ENCODE measurements at regions not wholly inside any gene's neighbourhood (a gene's known extent, or its start where the extent isn't known, plus 50 kb on each side); places are given as distances from the start of the nearest gene placed in this dataset.

DNA sequence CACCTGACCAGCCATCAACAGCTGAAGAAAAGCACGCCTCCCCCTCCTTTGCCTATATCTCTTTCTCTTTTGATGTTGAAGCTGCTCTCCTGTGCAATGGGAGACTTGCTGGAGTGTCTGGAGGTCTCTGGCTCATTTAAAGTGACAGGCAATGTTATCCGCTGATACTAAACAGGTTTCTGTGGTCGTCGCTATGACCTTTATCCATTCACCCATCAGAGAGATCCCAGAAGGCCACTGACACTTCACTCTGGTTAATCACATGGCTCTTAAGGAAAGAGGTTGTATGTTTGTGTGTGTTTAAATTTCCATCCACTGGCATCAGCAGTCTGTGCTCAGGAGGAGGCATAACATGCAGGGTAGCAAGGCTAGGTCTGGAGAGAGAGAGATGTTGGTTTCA lies 277.3 kb downstream of the MTX2 start:
- H3K36me3 ChIP-seq (ENCODE audit: control insufficient read depth, insufficient read depth, low read length), result no peaks in the 10 kb centered on the region
- in situ Hi-C loops (cut with HindIII; ENCODE audit: low pct_unique_long_range_greater_than_20kb, low sequenced_read_pairs), result no loop called here
- no peak for ATAC-seq
- H3K4me3 ChIP-seq (ENCODE audit: low read depth in 2 of 2, low read length in 2 of 2), result no peak overlapping the region
- no peak overlapping the region for H3K27ac ChIP-seq (ENCODE audit: low read length)
- TF ChIP-seq SIN3A (IDR thresholded peaks at IDR 0.05; ENCODE audit: borderline replicate concordance, insufficient read depth, low read depth, low read length) (no peak), POLR2AphosphoS5 (IDR thresholded peaks at IDR 0.05; ENCODE audit: low read depth, low read length) (no peak), TCF7L2 (IDR thresholded peaks at IDR 0.05; ENCODE audit: low read depth, low read length) (no peak)
- TF ChIP-seq, protein P1, sequence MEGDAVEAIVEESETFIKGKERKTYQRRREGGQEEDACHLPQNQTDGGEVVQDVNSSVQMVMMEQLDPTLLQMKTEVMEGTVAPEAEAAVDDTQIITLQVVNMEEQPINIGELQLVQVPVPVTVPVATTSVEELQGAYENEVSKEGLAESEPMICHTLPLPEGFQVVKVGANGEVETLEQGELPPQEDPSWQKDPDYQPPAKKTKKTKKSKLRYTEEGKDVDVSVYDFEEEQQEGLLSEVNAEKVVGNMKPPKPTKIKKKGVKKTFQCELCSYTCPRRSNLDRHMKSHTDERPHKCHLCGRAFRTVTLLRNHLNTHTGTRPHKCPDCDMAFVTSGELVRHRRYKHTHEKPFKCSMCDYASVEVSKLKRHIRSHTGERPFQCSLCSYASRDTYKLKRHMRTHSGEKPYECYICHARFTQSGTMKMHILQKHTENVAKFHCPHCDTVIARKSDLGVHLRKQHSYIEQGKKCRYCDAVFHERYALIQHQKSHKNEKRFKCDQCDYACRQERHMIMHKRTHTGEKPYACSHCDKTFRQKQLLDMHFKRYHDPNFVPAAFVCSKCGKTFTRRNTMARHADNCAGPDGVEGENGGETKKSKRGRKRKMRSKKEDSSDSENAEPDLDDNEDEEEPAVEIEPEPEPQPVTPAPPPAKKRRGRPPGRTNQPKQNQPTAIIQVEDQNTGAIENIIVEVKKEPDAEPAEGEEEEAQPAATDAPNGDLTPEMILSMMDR (IDR thresholded peaks at IDR 0.05), result no peak
- TF ChIP-seq, protein P2, sequence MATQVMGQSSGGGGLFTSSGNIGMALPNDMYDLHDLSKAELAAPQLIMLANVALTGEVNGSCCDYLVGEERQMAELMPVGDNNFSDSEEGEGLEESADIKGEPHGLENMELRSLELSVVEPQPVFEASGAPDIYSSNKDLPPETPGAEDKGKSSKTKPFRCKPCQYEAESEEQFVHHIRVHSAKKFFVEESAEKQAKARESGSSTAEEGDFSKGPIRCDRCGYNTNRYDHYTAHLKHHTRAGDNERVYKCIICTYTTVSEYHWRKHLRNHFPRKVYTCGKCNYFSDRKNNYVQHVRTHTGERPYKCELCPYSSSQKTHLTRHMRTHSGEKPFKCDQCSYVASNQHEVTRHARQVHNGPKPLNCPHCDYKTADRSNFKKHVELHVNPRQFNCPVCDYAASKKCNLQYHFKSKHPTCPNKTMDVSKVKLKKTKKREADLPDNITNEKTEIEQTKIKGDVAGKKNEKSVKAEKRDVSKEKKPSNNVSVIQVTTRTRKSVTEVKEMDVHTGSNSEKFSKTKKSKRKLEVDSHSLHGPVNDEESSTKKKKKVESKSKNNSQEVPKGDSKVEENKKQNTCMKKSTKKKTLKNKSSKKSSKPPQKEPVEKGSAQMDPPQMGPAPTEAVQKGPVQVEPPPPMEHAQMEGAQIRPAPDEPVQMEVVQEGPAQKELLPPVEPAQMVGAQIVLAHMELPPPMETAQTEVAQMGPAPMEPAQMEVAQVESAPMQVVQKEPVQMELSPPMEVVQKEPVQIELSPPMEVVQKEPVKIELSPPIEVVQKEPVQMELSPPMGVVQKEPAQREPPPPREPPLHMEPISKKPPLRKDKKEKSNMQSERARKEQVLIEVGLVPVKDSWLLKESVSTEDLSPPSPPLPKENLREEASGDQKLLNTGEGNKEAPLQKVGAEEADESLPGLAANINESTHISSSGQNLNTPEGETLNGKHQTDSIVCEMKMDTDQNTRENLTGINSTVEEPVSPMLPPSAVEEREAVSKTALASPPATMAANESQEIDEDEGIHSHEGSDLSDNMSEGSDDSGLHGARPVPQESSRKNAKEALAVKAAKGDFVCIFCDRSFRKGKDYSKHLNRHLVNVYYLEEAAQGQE (IDR thresholded peaks at IDR 0.05; ENCODE audit: insufficient read depth in 1 of 2, low read depth in 2 of 2, low read length in 1 of 2), result no peak
- ChIA-PET CTCF (no interaction called here), POLR2A (no interaction called here)
- intact Hi-C loops (cut with micrococcal nuclease; ENCODE audit: unreplicated experiment), result no loop called here
- no peaks in the 10 kb centered on the region for H3K9me3 ChIP-seq (ENCODE audit: control insufficient read depth, insufficient read depth, low read depth, low read length)
- BruUV-seq (replicated peaks), result no TSS peak
- DNase-seq (ENCODE audit: low read depth, low spot score), result no peak
- no peaks in the 10 kb centered on the region for H3K4me1 ChIP-seq (ENCODE audit: control insufficient read depth, insufficient read depth, low read length)
- no peaks in the 10 kb centered on the region for H3K27me3 ChIP-seq (ENCODE audit: control insufficient read depth, insufficient read depth, low read length)

DNA sequence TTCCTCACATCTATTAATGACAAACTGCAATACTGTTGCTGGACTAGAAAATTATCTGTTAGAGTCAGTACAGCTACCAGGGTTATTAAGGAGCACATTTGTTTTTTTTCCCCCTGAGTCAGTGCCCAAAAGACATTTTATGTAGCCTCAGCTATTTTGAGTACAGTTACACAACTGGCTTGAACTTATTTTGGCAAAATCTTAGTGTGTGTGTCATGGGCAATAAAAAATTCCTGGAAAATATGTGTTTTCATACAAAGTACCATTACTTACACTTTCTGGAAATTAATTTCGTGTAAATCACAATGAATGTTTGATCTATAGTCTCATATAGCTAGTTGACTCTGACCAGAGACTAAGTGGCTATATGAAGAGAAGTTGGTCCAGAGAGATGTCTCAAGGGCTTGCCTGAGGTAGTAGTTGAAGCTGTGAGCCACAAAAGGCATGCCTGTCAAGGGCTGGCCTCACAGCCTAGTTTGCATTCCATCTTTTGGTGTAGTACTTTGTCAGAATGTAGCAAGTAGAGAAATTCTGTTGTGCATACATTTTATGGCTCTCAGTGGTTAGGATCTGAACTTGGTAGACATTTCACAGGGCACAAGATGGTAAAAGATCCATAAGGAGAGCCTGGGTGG lies 283.4 kb downstream of the MTX2 start:
- H3K9me3 ChIP-seq (ENCODE audit: control insufficient read depth, insufficient read depth, low read depth, low read length), result no peaks in the 10 kb centered on the region
- H3K27me3 ChIP-seq (ENCODE audit: control insufficient read depth, insufficient read depth, low read length), result no peaks in the 10 kb centered on the region
- intact Hi-C loops (cut with micrococcal nuclease; ENCODE audit: unreplicated experiment) (loop anchor here (2.0 to 5.0 kb wide), 2 partner anchors 85 to 418 kb away; no protein-coding TSS in a partner anchor), in situ Hi-C loops (cut with HindIII; ENCODE audit: low pct_unique_long_range_greater_than_20kb, low sequenced_read_pairs) (no loop called here)
- H3K27ac ChIP-seq (ENCODE audit: low read length), result no peak overlapping the region
- no peaks in the 10 kb centered on the region for H3K36me3 ChIP-seq (ENCODE audit: control insufficient read depth, insufficient read depth, low read length)
- TF ChIP-seq, protein P1 (IDR thresholded peaks at IDR 0.05), result no peak
- no peak for TF ChIP-seq TCF7L2 (IDR thresholded peaks at IDR 0.05; ENCODE audit: low read depth, low read length)
- TF ChIP-seq, protein P2 (IDR thresholded peaks at IDR 0.05; ENCODE audit: insufficient read depth in 1 of 2, low read depth in 2 of 2, low read length in 1 of 2), result no peak
- TF ChIP-seq SIN3A (IDR thresholded peaks at IDR 0.05; ENCODE audit: borderline replicate concordance, insufficient read depth, low read depth, low read length), result no peak
- TF ChIP-seq POLR2AphosphoS5 (IDR thresholded peaks at IDR 0.05; ENCODE audit: low read depth, low read length), result no peak
- ChIA-PET POLR2A (interaction anchor here (0.5 kb wide), 1 partner anchor 108 kb away, joined by 3 read pairs; no protein-coding TSS in a partner anchor), CTCF (interaction anchor here (0.6 kb wide), 1 partner anchor 424 kb away, joined by 3 read pairs; no protein-coding TSS in a partner anchor)
- no peak for DNase-seq (ENCODE audit: low read depth, low spot score)
- BruUV-seq (replicated peaks), result no TSS peak
- H3K4me3 ChIP-seq (ENCODE audit: low read depth in 2 of 2, low read length in 2 of 2), result no peak overlapping the region
- no peak for ATAC-seq
- H3K4me1 ChIP-seq (ENCODE audit: control insufficient read depth, insufficient read depth, low read length), result peaks cover 5% of the 10 kb centered on the region; the same call in 1 of the 2 replicates
